Fibroblast of lung (primary cell): ENCODE measurements at regions not wholly inside any gene's neighbourhood (a gene's known extent, or its start where the extent isn't known, plus 50 kb on each side); places are given as distances from the start of the nearest gene placed in this dataset.

Source experiments
- EZH2 ChIP-seq: IDR thresholded peaks from 2 replicates; pipeline ENCODE4 v1.5.1; 2012; ENCODE audit warnings: low read length, control low read depth, mild to moderate bottlenecking; ENCODE audit errors: missing control alignments
- TF ChIP-seq, protein P1 (sequence below), 2 donors: IDR thresholded peaks in 1 of 2; conservative IDR thresholded peaks in 1 of 2; 1 replicate in 1 of 2; 2 replicates in 1 of 2; pipeline ENCODE4 v1.5.1; 2011 to 2012; ENCODE audit warnings: low read length in 2 of 2, control low read depth in 1 of 2, inconsistent platforms in 1 of 2, low read depth in 1 of 2, mild to moderate bottlenecking in 1 of 2

DNA sequence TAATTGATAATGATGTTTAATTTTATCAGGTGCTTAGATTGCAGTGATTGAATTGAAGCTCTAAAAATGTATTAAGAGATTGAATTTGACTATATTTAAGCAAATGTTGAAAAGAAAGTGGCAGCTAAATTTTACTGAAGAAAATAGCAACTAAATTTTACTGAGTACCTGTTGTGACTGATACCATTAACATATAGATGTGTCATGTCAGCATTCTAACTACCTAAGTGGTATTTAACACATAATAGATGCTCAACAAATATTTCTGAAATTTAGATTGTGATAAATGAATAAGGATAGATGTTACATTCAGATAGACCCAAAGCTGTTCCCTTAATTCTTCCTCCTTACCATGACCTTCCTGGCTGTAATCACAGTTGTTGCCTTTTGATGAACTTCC is 350.9 kb upstream of the VWC2 start:
- TF ChIP-seq, protein P1, sequence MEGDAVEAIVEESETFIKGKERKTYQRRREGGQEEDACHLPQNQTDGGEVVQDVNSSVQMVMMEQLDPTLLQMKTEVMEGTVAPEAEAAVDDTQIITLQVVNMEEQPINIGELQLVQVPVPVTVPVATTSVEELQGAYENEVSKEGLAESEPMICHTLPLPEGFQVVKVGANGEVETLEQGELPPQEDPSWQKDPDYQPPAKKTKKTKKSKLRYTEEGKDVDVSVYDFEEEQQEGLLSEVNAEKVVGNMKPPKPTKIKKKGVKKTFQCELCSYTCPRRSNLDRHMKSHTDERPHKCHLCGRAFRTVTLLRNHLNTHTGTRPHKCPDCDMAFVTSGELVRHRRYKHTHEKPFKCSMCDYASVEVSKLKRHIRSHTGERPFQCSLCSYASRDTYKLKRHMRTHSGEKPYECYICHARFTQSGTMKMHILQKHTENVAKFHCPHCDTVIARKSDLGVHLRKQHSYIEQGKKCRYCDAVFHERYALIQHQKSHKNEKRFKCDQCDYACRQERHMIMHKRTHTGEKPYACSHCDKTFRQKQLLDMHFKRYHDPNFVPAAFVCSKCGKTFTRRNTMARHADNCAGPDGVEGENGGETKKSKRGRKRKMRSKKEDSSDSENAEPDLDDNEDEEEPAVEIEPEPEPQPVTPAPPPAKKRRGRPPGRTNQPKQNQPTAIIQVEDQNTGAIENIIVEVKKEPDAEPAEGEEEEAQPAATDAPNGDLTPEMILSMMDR (conservative IDR thresholded peaks at IDR 0.05 in 1 of 2, IDR thresholded peaks at IDR 0.05 in 1 of 2; ENCODE audit: low read depth in 1 of 2, low read length in 2 of 2), result no peak
- no peak for TF ChIP-seq EZH2
